ENCODE measurements at regions not wholly inside any gene's neighbourhood (a gene's known extent, or its start where the extent isn't known, plus 50 kb on each side); places are given as distances from the start of the nearest gene placed in this dataset.

DNA sequence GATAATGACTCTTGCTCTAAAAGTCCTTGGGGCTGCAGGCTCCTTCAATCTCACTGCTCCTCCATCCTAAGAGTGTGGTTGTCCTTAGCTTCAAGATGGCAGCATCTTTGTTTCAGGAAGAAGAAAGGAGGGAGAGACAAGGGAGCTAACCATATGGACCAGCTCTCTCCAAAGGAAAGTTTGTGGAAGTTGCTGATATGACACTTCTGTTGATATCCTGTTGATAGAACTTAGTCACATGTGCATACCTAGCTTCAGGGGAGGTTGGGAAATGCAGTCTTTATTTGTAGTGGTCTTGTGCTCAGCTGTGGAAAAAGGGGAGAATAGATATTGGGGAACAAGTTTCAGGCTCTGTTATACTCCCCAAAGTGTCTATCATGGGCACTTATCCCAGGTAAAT lies 186.9 kb downstream of the GIPC2 start:
- TF ChIP-seq, protein P1, sequence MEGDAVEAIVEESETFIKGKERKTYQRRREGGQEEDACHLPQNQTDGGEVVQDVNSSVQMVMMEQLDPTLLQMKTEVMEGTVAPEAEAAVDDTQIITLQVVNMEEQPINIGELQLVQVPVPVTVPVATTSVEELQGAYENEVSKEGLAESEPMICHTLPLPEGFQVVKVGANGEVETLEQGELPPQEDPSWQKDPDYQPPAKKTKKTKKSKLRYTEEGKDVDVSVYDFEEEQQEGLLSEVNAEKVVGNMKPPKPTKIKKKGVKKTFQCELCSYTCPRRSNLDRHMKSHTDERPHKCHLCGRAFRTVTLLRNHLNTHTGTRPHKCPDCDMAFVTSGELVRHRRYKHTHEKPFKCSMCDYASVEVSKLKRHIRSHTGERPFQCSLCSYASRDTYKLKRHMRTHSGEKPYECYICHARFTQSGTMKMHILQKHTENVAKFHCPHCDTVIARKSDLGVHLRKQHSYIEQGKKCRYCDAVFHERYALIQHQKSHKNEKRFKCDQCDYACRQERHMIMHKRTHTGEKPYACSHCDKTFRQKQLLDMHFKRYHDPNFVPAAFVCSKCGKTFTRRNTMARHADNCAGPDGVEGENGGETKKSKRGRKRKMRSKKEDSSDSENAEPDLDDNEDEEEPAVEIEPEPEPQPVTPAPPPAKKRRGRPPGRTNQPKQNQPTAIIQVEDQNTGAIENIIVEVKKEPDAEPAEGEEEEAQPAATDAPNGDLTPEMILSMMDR (IDR thresholded peaks at IDR 0.05; ENCODE audit: low read depth, low read length), result no peak
- no peak for TF ChIP-seq EZH2phosphoT487 (IDR thresholded peaks at IDR 0.05; ENCODE audit: low read depth)

All from OCI-LY3 (cell line).